Left lung (tissue), 4 donors: ENCODE measurements at regions not wholly inside any gene's neighbourhood (a gene's known extent, or its start where the extent isn't known, plus 50 kb on each side); places are given as distances from the start of the nearest gene placed in this dataset.
"Not testable (repeated sequence)": the region's sequence is repeated elsewhere in the genome, so short reads cannot be mapped to it uniquely, and the experiment has no call there.

Experiments used
- ATAC-seq: fragments of 200-7000 bp; cut with Tn5 transposase; one replicate; pipeline ENCODE4 v1.9.1; 2020; ENCODE audit warnings: moderate library complexity
- DNase-seq, 4 donors: peaks; one replicate each; pipeline ENCODE4 v3.0.0-alpha.2; 2013 to 2020
- H3K27ac ChIP-seq, 2 donors: fragments of 200-600 bp; sonication (generic) in 1 of 2; one replicate each; pipeline versions ENCODE4 v1.5.0 to v1.8.0; 2020 to 2021
- H3K27me3 ChIP-seq, 2 donors: fragments of 200-600 bp; sonication (generic) in 1 of 2; one replicate each; pipeline versions ENCODE4 v1.5.0 to v1.8.0; 2020 to 2021
- H3K36me3 ChIP-seq, 2 donors: fragments of 200-600 bp; sonication (generic) in 1 of 2; one replicate each; pipeline versions ENCODE4 v1.5.0 to v1.8.0; 2020 to 2021
- H3K4me1 ChIP-seq, 2 donors: fragments of 200-600 bp; one replicate each; pipeline ENCODE4 v1.8.0; 2021
- H3K4me3 ChIP-seq, 2 donors: fragments of 200-600 bp; sonication (generic) in 1 of 2; one replicate each; pipeline versions ENCODE4 v1.5.0 to v1.8.0; 2020 to 2021; ENCODE audit warnings: mild to moderate bottlenecking in 1 of 2
- H3K9me3 ChIP-seq, 2 donors: fragments of 200-600 bp; sonication (generic) in 1 of 2; one replicate each; pipeline versions ENCODE4 v1.5.0 to v1.8.0; 2020 to 2021
- CTCF ChIP-seq, 2 donors: fragments of 200-600 bp; sonication (generic) in 1 of 2; IDR thresholded peaks; one replicate each; pipeline versions ENCODE4 v1.5.0 to v1.8.0; 2021; ENCODE audit warnings: antibody characterized with exemption in 2 of 2
- intact Hi-C, 2 donors: fragments of 100-400 bp; cut with DNase I; formaldehyde crosslinking; loops; one replicate each; pipeline versions ENCODE4 v1.11.2 to v1.14.2; 2022
- donor health status: DM: no; HTN: yes; CAD: no.
- donor health status: DM: no; HTN: no; CAD: no.

GRCh38 chrX:112510629-112511028 lies 169.1 kb downstream of the LHFPL1 start:
- DNase-seq (no peak), ATAC-seq (no peak)
- intact Hi-C loops, result no loop called here
- no peak for TF ChIP-seq CTCF (IDR thresholded peaks at IDR 0.05)
- H3K4me1 ChIP-seq, result no peaks in the 10 kb centered on the region
- no peaks in the 10 kb centered on the region for H3K27me3 ChIP-seq
- no peaks in the 10 kb centered on the region for H3K36me3 ChIP-seq
- H3K9me3 ChIP-seq, result peaks cover 0 to 2% of the 10 kb centered on the region in 2 donors
- H3K4me3 ChIP-seq, result no peak overlapping the region
- no peak overlapping the region for H3K27ac ChIP-seq

GRCh38 chrX:112477653-112478052 lies 202.1 kb downstream of the LHFPL1 start:
- TF ChIP-seq CTCF (IDR thresholded peaks at IDR 0.05), result no peak
- Histone ChIP-seq H3K36me3 (no peaks in the 10 kb centered on the region), H3K4me1 (no peaks in the 10 kb centered on the region), H3K27me3 (peaks cover 0 to 3% of the 10 kb centered on the region in 2 donors), H3K4me3 (no peak overlapping the region), H3K27ac (no peak overlapping the region), H3K9me3 (no peaks in the 10 kb centered on the region)
- no peak for DNase-seq
- ATAC-seq, result no peak
- intact Hi-C loops, result no loop called here

GRCh38 chrX:112473654-112474053 lies 206.1 kb downstream of the LHFPL1 start:
- no peak overlapping the region for H3K4me3 ChIP-seq
- H3K27me3 ChIP-seq, result peaks cover 0 to 3% of the 10 kb centered on the region in 2 donors
- H3K36me3 ChIP-seq, result no peaks in the 10 kb centered on the region
- no peak overlapping the region for H3K27ac ChIP-seq
- TF ChIP-seq CTCF (IDR thresholded peaks at IDR 0.05), result no peak
- no peaks in the 10 kb centered on the region for H3K9me3 ChIP-seq
- no peaks in the 10 kb centered on the region for H3K4me1 ChIP-seq
- intact Hi-C loops, result no loop called here
- DNase-seq, result no peak
- no peak for ATAC-seq

GRCh38 chrX:112470551-112470950 lies 209.2 kb downstream of the LHFPL1 start:
- peaks cover 0 to under 1% of the 10 kb centered on the region in 2 donors for H3K27me3 ChIP-seq
- no peaks in the 10 kb centered on the region for H3K9me3 ChIP-seq
- H3K4me1 ChIP-seq, result no peaks in the 10 kb centered on the region
- no peak overlapping the region for H3K4me3 ChIP-seq
- ATAC-seq, result no peak
- intact Hi-C loops, result no loop called here
- DNase-seq, result no peak
- no peaks in the 10 kb centered on the region for H3K36me3 ChIP-seq
- TF ChIP-seq CTCF (IDR thresholded peaks at IDR 0.05), result no peak
- no peak overlapping the region for H3K27ac ChIP-seq

GRCh38 chrX:112461949-112462450 lies 217.7 kb downstream of the LHFPL1 start:
- H3K4me1 ChIP-seq, H3K4me3 ChIP-seq, H3K36me3 ChIP-seq, H3K9me3 ChIP-seq, ATAC-seq, H3K27me3 ChIP-seq, intact Hi-C loops, DNase-seq, H3K27ac ChIP-seq: not testable (repeated sequence)

- no peak overlapping the region for H3K27ac ChIP-seq
- H3K4me1 ChIP-seq, result no peaks in the 10 kb centered on the region
- no peaks in the 10 kb centered on the region for H3K27me3 ChIP-seq
- no peak for DNase-seq
- no peak for ATAC-seq
- intact Hi-C loops, result no loop called here
- H3K9me3 ChIP-seq, result no peaks in the 10 kb centered on the region
- no peak for TF ChIP-seq CTCF (IDR thresholded peaks at IDR 0.05)
- H3K36me3 ChIP-seq, result no peaks in the 10 kb centered on the region
- no peak overlapping the region for H3K4me3 ChIP-seq
These were observed 221.9 kb downstream of the LHFPL1 start for GRCh38 chrX:112457788-112458187.
